LNCAP (cell line): ENCODE measurements at regions not wholly inside any gene's neighbourhood (a gene's known extent, or its start where the extent isn't known, plus 50 kb on each side); places are given as distances from the start of the nearest gene placed in this dataset.

ENCODE experiments used
- TF ChIP-seq, protein P1 (sequence below): fragments of 450-650 bp; IDR thresholded peaks from 2 replicates; pipeline ENCODE4 v1.5.1; 2017; ENCODE audit warnings: mild to moderate bottlenecking

DNA sequence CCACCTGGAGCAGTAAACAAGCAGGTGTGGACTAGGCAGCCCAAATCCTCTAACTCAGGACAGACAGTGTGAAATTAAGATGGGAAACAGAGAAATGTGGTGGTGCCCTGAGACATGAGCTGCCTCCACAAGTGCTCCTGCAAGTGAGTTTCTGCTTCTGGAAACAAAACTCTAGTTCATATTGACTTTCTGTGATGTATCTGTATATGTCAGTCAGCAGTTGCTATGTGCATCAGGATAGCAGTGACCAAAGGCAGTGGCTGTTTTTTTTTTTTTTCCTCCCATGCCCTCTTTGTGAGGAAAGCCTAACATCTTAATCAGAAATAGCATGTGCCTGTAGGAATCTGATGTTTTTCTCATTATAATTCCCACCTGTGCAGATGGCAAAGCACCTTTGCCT lies 318.4 kb upstream of the SEMA6A start:
- TF ChIP-seq, protein P1, sequence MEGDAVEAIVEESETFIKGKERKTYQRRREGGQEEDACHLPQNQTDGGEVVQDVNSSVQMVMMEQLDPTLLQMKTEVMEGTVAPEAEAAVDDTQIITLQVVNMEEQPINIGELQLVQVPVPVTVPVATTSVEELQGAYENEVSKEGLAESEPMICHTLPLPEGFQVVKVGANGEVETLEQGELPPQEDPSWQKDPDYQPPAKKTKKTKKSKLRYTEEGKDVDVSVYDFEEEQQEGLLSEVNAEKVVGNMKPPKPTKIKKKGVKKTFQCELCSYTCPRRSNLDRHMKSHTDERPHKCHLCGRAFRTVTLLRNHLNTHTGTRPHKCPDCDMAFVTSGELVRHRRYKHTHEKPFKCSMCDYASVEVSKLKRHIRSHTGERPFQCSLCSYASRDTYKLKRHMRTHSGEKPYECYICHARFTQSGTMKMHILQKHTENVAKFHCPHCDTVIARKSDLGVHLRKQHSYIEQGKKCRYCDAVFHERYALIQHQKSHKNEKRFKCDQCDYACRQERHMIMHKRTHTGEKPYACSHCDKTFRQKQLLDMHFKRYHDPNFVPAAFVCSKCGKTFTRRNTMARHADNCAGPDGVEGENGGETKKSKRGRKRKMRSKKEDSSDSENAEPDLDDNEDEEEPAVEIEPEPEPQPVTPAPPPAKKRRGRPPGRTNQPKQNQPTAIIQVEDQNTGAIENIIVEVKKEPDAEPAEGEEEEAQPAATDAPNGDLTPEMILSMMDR, result no peak

- TF ChIP-seq, protein P1, result no peak
Measured at GRCh38 chr5:116887104-116887503, 312.5 kb upstream of the SEMA6A start.

DNA sequence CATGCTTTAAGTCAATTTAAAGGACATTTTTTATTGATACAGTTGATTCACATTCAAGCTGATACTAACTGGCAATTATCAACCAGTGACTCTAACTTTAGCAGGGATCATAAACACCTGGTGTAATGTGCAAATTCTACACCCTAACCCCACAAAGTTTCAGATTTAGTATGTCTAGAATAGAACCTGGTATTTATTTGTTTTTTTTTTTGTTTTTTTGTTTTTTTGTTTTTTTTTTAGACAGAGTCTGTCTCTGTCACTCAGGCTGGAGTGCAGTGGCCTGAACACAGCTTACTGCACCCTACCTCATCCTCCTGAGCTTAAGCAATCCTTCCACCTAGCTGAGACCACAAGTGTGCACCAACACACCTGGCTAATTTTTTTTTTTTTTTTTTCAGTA lies 311.2 kb upstream of the SEMA6A start:
- TF ChIP-seq, protein P1, result no peak

GRCh38 chr5:116883875-116884274 lies 309.3 kb upstream of the SEMA6A start:
- TF ChIP-seq, protein P1, result no peak

GRCh38 chr5:116881921-116882531 lies 307.4 kb upstream of the SEMA6A start:
- TF ChIP-seq, protein P1, result no peak

- TF ChIP-seq, protein P1, result no peak
Measured at GRCh38 chr5:116880601-116881000, 306.0 kb upstream of the SEMA6A start.

DNA sequence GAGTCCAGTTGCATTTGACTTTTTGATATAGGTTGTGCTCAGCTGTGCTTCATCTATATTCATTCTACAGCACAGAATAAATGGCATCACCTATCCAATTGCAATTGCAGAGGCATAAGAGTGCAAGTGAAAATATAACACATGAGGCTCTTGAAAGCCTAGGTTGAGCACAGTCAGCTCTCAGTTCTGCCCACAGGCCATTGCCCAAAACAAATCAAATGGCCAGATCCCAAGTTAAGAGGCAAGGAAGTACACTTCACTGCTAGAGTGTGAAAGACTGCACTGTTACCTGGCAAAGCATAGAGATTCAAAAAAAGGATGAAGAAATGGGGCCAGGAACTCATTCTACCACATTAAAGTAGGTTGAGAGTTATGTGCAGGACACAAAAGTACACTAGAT lies 305.5 kb upstream of the SEMA6A start:
- TF ChIP-seq, protein P1, result no peak

GRCh38 chr5:116876240-116876840 lies 301.7 kb upstream of the SEMA6A start:
- TF ChIP-seq, protein P1, result no peak
